Nephron progenitor cell (in vitro differentiated cells): ENCODE measurements at regions not wholly inside any gene's neighbourhood (a gene's known extent, or its start where the extent isn't known, plus 50 kb on each side); places are given as distances from the start of the nearest gene placed in this dataset.
A peak's percentile ranks its signal among the peaks of the same experiment; 100 is the strongest.
"Not testable (repeated sequence)": the region's sequence is repeated elsewhere in the genome, so short reads cannot be mapped to it uniquely, and the experiment has no call there.

Experiments used
- DNase-seq: peaks from one replicate; pipeline ENCODE4 v3.0.0; 2021
- H3K27ac Mint-ChIP-seq: 2 replicates; pipeline ENCODE4 v1.8.0; 2021; ENCODE audit warnings: mild to moderate bottlenecking, moderate library complexity, mixed read lengths
- H3K27me3 Mint-ChIP-seq: 2 replicates; pipeline ENCODE4 v1.8.0; 2021; ENCODE audit warnings: mild to moderate bottlenecking, low read depth, mixed read lengths; ENCODE audit not compliant: poor library complexity
- H3K36me3 Mint-ChIP-seq: 2 replicates; pipeline ENCODE4 v1.8.0; 2021; ENCODE audit warnings: low read depth, mixed read lengths
- H3K4me1 Mint-ChIP-seq: 2 replicates; pipeline ENCODE4 v1.8.0; 2021; ENCODE audit warnings: mixed read lengths
- H3K4me3 Mint-ChIP-seq: 2 replicates; pipeline ENCODE4 v1.8.0; 2021; ENCODE audit warnings: mild to moderate bottlenecking, moderate library complexity, mixed read lengths
- H3K9me3 Mint-ChIP-seq: 2 replicates; pipeline ENCODE4 v1.8.0; 2021; ENCODE audit warnings: mild to moderate bottlenecking, moderate library complexity, mixed read lengths
- CTCF ChIP-seq: fragments of 200-600 bp; sonication (generic); IDR thresholded peaks from 2 replicates; pipeline ENCODE4 v1.5.0; 2021; ENCODE audit warnings: antibody characterized with exemption

- H3K4me3 Mint-ChIP-seq, result no peak overlapping the region
- H3K36me3 Mint-ChIP-seq, result no peaks in the 10 kb centered on the region
- no peak overlapping the region for H3K27ac Mint-ChIP-seq
- DNase-seq, result no peak
- no peak for TF ChIP-seq CTCF
- H3K27me3 Mint-ChIP-seq, result no peaks in the 10 kb centered on the region
- H3K9me3 Mint-ChIP-seq, result peaks cover 7% of the 10 kb centered on the region
- H3K4me1 Mint-ChIP-seq, result no peaks in the 10 kb centered on the region
These were observed 386.4 kb upstream of the SEMA6A start for GRCh38 chr5:116961021-116961420.

- H3K4me3 Mint-ChIP-seq, result no peak overlapping the region
- H3K27ac Mint-ChIP-seq, result no peak overlapping the region
- no peaks in the 10 kb centered on the region for H3K27me3 Mint-ChIP-seq
- no peaks in the 10 kb centered on the region for H3K36me3 Mint-ChIP-seq
- no peaks in the 10 kb centered on the region for H3K9me3 Mint-ChIP-seq
- DNase-seq, result no peak
- H3K4me1 Mint-ChIP-seq, result no peaks in the 10 kb centered on the region
- TF ChIP-seq CTCF, result no peak
These were observed 385.2 kb upstream of the SEMA6A start for GRCh38 chr5:116959843-116960242.

- TF ChIP-seq CTCF, result no peak
- H3K4me3 Mint-ChIP-seq, result no peak overlapping the region
- H3K27me3 Mint-ChIP-seq, result no peaks in the 10 kb centered on the region
- H3K27ac Mint-ChIP-seq, result peak overlapping the region; percentile 46
- DNase-seq, result no peak
- H3K4me1 Mint-ChIP-seq, result no peaks in the 10 kb centered on the region
- peaks cover 8% of the 10 kb centered on the region for H3K9me3 Mint-ChIP-seq
- H3K36me3 Mint-ChIP-seq, result peaks cover 4% of the 10 kb centered on the region
These were observed 378.8 kb upstream of the SEMA6A start for GRCh38 chr5:116953251-116953930.

- no peak overlapping the region for H3K4me3 Mint-ChIP-seq
- no peak overlapping the region for H3K27ac Mint-ChIP-seq
- no peak for DNase-seq
- no peaks in the 10 kb centered on the region for H3K4me1 Mint-ChIP-seq
- peaks cover 15% of the 10 kb centered on the region for H3K36me3 Mint-ChIP-seq
- no peaks in the 10 kb centered on the region for H3K27me3 Mint-ChIP-seq
- H3K9me3 Mint-ChIP-seq, result peaks cover 26% of the 10 kb centered on the region
- no peak for TF ChIP-seq CTCF
These were observed 376.6 kb upstream of the SEMA6A start for GRCh38 chr5:116951219-116951618.

- TF ChIP-seq CTCF, result peak; percentile 24
- no peak overlapping the region for H3K27ac Mint-ChIP-seq
- no peaks in the 10 kb centered on the region for H3K4me1 Mint-ChIP-seq
- peaks cover 15% of the 10 kb centered on the region for H3K36me3 Mint-ChIP-seq
- H3K4me3 Mint-ChIP-seq, result no peak overlapping the region
- H3K27me3 Mint-ChIP-seq, result peaks cover 4% of the 10 kb centered on the region
- DNase-seq, result peak; percentile 30
- H3K9me3 Mint-ChIP-seq, result peaks cover 31% of the 10 kb centered on the region
These were observed 373.3 kb upstream of the SEMA6A start for GRCh38 chr5:116947691-116948528.

- H3K27ac Mint-ChIP-seq, H3K4me3 Mint-ChIP-seq, H3K4me1 Mint-ChIP-seq, DNase-seq, H3K27me3 Mint-ChIP-seq: not testable (repeated sequence)
- Mint-ChIP-seq H3K9me3 (peaks cover 31% of the 10 kb centered on the region), H3K36me3 (peaks cover 15% of the 10 kb centered on the region)
These were observed 371.2 kb upstream of the SEMA6A start for GRCh38 chr5:116945613-116946382.
